ENCODE measurements at regions not wholly inside any gene's neighbourhood (a gene's known extent, or its start where the extent isn't known, plus 50 kb on each side); places are given as distances from the start of the nearest gene placed in this dataset.
"Not testable (repeated sequence)": the region's sequence is repeated elsewhere in the genome, so short reads cannot be mapped to it uniquely, and the experiment has no call there.

DNA sequence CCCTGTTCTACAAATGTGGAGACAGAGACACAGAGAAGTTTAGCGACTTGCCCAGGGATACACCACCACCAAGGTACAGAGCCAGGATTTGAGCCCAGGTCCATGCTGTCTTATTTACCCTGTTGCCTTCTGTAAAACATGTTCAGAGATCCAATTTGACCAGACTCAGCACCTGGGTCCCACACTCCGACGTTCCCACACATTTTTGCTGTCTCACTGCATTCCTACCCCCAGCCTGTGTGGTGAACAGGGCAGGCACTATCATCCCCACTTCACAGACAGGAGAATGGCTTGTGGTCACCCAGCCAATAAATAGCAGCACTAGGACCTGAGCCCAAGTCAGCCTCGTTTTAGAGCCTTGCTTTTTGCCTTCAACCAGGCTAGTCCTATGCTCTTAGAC is 102.8 kb downstream of the PJA1 start:
- Histone ChIP-seq H2BK120ac (ENCODE audit: insufficient read depth, low read length, poor library complexity) (no peak overlapping the region), H2AFZ (ENCODE audit: insufficient read depth, low read length, poor library complexity) (no peak overlapping the region), H2AK5ac (ENCODE audit: low read length) (no peak overlapping the region), H3K4me3 (ENCODE audit: low read depth, low read length) (no peak overlapping the region), H3K9me3 (ENCODE audit: insufficient read depth, low read depth, low read length) (no peaks in the 10 kb centered on the region), H4K91ac (ENCODE audit: low read depth, low read length) (no peak overlapping the region), H3K27me3 (ENCODE audit: insufficient read depth, low read length) (no peaks in the 10 kb centered on the region), H3K36me3 (ENCODE audit: control insufficient read depth in 1 of 2, insufficient read depth in 2 of 2, low read length in 2 of 2) (no peaks in the 10 kb centered on the region), H2BK5ac (ENCODE audit: low read depth, low read length, poor library complexity) (no peak overlapping the region), H3K4ac (ENCODE audit: low read depth, low read length) (no peak overlapping the region), H4K8ac (ENCODE audit: low read depth, low read length) (no peak overlapping the region), H3K79me1 (ENCODE audit: low read length) (no peaks in the 10 kb centered on the region), H4K12ac (ENCODE audit: low read depth, low read length) (no peak overlapping the region), H3K4me2 (ENCODE audit: low read length) (no peak overlapping the region), H3K4me1 (ENCODE audit: control insufficient read depth in 1 of 2, insufficient read depth in 2 of 2, low read length in 2 of 2) (peaks cover 3 to 8% of the 10 kb centered on the region in 2 experiments), H3K14ac (ENCODE audit: low read length) (no peak overlapping the region), H3K79me2 (ENCODE audit: control insufficient read depth, insufficient read depth, low read length, poor library complexity) (no peaks in the 10 kb centered on the region), H3K9ac (ENCODE audit: low read length) (no peak overlapping the region), H3K27ac (ENCODE audit: low read depth, low read length) (no peak overlapping the region), H3K18ac (ENCODE audit: low read length) (no peak overlapping the region), H3K23ac (ENCODE audit: low read length) (no peak overlapping the region), H2BK12ac (ENCODE audit: low read length) (no peak overlapping the region)
- DNase-seq: no peak
- WGBS (ENCODE audit: extremely low coverage, insufficient coverage, insufficient read length): no CpG with 5 or more reads among the region's 4 CpGs

DNA sequence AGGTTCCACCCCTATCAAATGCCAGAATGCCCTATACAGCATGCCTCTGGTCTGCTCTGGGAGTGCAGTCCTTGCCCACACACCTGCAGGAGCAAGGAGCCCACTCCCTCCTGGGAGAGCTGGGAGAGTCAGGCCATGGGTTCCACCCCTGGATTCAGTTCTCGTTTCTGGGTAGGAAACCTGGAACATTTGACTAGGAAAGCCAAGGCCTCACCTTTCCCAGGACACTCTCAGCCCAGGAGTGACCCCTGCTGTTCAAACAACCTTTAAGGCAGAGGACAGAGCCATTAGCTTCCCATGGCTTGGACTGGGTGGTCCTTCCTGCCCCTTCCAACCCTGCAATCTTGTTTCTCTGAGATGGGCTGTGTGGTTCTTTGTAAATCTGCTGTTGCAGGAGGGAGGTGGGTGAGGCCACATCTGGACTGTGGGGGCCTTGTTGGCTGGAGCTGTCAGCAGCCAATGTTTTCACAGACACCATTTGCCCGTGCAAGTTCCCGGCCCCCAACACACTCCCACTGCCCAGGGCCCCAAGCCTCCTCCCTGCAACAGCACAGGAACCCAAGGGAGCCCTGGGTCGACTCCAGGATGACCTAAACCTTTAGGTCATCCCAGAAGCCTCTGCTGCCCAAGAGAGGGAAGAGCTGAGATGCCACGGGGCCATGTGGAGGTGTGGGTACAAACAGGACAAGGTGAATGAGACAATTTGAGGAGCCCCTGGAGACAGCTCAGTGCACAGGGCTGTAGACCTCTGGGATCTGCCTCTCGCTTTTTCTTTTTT is 104.4 kb downstream of the PJA1 start:
- no CpG with 5 or more reads among the region's 6 CpGs for WGBS (ENCODE audit: extremely low coverage, insufficient coverage, insufficient read length)
- Histone ChIP-seq H3K79me2 (ENCODE audit: control insufficient read depth, insufficient read depth, low read length, poor library complexity) (no peaks in the 10 kb centered on the region), H3K14ac (ENCODE audit: low read length) (no peak overlapping the region), H3K4me1 (ENCODE audit: control insufficient read depth in 1 of 2, insufficient read depth in 2 of 2, low read length in 2 of 2) (peaks cover 0 to 3% of the 10 kb centered on the region in 2 experiments), H3K9ac (ENCODE audit: low read length) (no peak overlapping the region), H2BK5ac (ENCODE audit: low read depth, low read length, poor library complexity) (no peak overlapping the region), H2BK120ac (ENCODE audit: insufficient read depth, low read length, poor library complexity) (no peak overlapping the region), H4K91ac (ENCODE audit: low read depth, low read length) (no peak overlapping the region), H3K9me3 (ENCODE audit: insufficient read depth, low read depth, low read length) (no peaks in the 10 kb centered on the region), H3K4me2 (ENCODE audit: low read length) (no peak overlapping the region), H3K27ac (ENCODE audit: low read depth, low read length) (no peak overlapping the region), H3K79me1 (ENCODE audit: low read length) (no peaks in the 10 kb centered on the region), H4K12ac (ENCODE audit: low read depth, low read length) (no peak overlapping the region), H3K18ac (ENCODE audit: low read length) (no peak overlapping the region), H3K4me3 (ENCODE audit: low read depth, low read length) (no peak overlapping the region), H3K36me3 (ENCODE audit: control insufficient read depth in 1 of 2, insufficient read depth in 2 of 2, low read length in 2 of 2) (no peaks in the 10 kb centered on the region), H4K8ac (ENCODE audit: low read depth, low read length) (no peak overlapping the region), H3K23ac (ENCODE audit: low read length) (no peak overlapping the region), H2AFZ (ENCODE audit: insufficient read depth, low read length, poor library complexity) (no peak overlapping the region), H2BK12ac (ENCODE audit: low read length) (no peak overlapping the region), H3K4ac (ENCODE audit: low read depth, low read length) (no peak overlapping the region), H3K27me3 (ENCODE audit: insufficient read depth, low read length) (no peaks in the 10 kb centered on the region), H2AK5ac (ENCODE audit: low read length) (no peak overlapping the region)
- peak in 1 of 2 donors; percentile 48 for DNase-seq

DNA sequence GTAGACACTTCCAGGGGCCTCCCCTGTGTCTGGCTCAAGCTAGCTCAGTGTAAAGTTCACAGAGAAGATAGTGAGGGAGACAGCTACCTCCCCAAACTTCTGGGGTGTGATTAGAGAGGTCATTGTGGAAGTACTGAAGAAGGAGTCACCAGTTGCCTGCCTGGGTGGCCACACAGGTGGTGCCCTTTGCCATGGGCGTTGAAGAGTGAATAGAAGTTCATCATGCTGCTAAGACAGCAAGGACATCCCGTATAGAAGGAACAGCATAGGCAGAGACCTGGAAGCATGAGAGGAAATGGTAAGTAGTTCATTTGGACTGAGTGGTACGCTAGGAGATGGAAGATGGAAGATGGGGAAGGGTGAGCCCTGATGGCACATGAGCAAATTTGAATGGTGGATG is 110.1 kb downstream of the PJA1 start:
- Histone ChIP-seq H3K79me1 (ENCODE audit: low read length) (no peaks in the 10 kb centered on the region), H3K4ac (ENCODE audit: low read depth, low read length) (no peak overlapping the region), H3K27me3 (ENCODE audit: insufficient read depth, low read length) (no peaks in the 10 kb centered on the region), H2AFZ (ENCODE audit: insufficient read depth, low read length, poor library complexity) (no peak overlapping the region), H3K79me2 (ENCODE audit: control insufficient read depth, insufficient read depth, low read length, poor library complexity) (no peaks in the 10 kb centered on the region), H3K18ac (ENCODE audit: low read length) (no peak overlapping the region), H3K9ac (ENCODE audit: low read length) (no peak overlapping the region), H3K9me3 (ENCODE audit: insufficient read depth, low read depth, low read length) (no peaks in the 10 kb centered on the region), H3K4me1 (ENCODE audit: control insufficient read depth in 1 of 2, insufficient read depth in 2 of 2, low read length in 2 of 2) (no peaks in the 10 kb centered on the region), H3K27ac (ENCODE audit: low read depth, low read length) (no peak overlapping the region), H2BK12ac (ENCODE audit: low read length) (no peak overlapping the region), H3K4me3 (ENCODE audit: low read depth, low read length) (no peak overlapping the region), H4K8ac (ENCODE audit: low read depth, low read length) (no peak overlapping the region), H3K23ac (ENCODE audit: low read length) (no peak overlapping the region), H3K4me2 (ENCODE audit: low read length) (no peak overlapping the region), H2BK120ac (ENCODE audit: insufficient read depth, low read length, poor library complexity) (no peak overlapping the region), H4K12ac (ENCODE audit: low read depth, low read length) (no peak overlapping the region), H2BK5ac (ENCODE audit: low read depth, low read length, poor library complexity) (no peak overlapping the region), H3K14ac (ENCODE audit: low read length) (no peak overlapping the region), H3K36me3 (ENCODE audit: control insufficient read depth in 1 of 2, insufficient read depth in 2 of 2, low read length in 2 of 2) (no peaks in the 10 kb centered on the region), H4K91ac (ENCODE audit: low read depth, low read length) (no peak overlapping the region), H2AK5ac (ENCODE audit: low read length) (no peak overlapping the region)
- WGBS (ENCODE audit: extremely low coverage, insufficient coverage, insufficient read length): no CpG with 5 or more reads among the region's 3 CpGs
- no peak for DNase-seq

DNA sequence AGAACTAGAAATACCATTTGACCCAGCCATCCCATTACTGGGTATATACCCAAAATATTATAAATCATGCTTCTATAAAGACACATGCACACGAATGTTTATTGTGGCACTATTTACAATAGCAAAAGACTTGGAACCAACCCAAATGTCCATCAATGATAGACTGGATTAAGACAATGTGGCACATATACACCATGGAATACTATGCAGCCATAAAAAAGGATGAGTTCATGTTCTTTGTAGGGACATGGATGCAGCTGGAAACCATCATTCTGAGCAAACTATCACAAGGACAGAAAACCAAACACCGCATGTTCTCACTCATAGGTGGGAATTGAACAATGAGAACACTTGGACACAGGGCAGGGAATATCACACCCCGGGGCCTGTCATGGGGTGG is 110.8 kb downstream of the PJA1 start:
- not testable (repeated sequence) for H3K18ac ChIP-seq (ENCODE audit: low read length); H3K27me3 ChIP-seq (ENCODE audit: insufficient read depth, low read length); H3K4me1 ChIP-seq (ENCODE audit: control insufficient read depth in 1 of 2, insufficient read depth in 2 of 2, low read length in 2 of 2); H3K9ac ChIP-seq (ENCODE audit: low read length); H3K79me2 ChIP-seq (ENCODE audit: control insufficient read depth, insufficient read depth, low read length, poor library complexity); H3K9me3 ChIP-seq (ENCODE audit: insufficient read depth, low read depth, low read length); H2BK120ac ChIP-seq (ENCODE audit: insufficient read depth, low read length, poor library complexity); H3K4ac ChIP-seq (ENCODE audit: low read depth, low read length); H3K27ac ChIP-seq (ENCODE audit: low read depth, low read length); H3K14ac ChIP-seq (ENCODE audit: low read length); DNase-seq; H4K12ac ChIP-seq (ENCODE audit: low read depth, low read length); H3K4me2 ChIP-seq (ENCODE audit: low read length); H3K36me3 ChIP-seq (ENCODE audit: control insufficient read depth in 1 of 2, insufficient read depth in 2 of 2, low read length in 2 of 2); H2AFZ ChIP-seq (ENCODE audit: insufficient read depth, low read length, poor library complexity); H2BK12ac ChIP-seq (ENCODE audit: low read length); H3K23ac ChIP-seq (ENCODE audit: low read length); H3K4me3 ChIP-seq (ENCODE audit: low read depth, low read length); H2AK5ac ChIP-seq (ENCODE audit: low read length); H3K79me1 ChIP-seq (ENCODE audit: low read length); H4K91ac ChIP-seq (ENCODE audit: low read depth, low read length); H4K8ac ChIP-seq (ENCODE audit: low read depth, low read length); H2BK5ac ChIP-seq (ENCODE audit: low read depth, low read length, poor library complexity)
- no CpG with 5 or more reads among the region's 3 CpGs for WGBS (ENCODE audit: extremely low coverage, insufficient coverage, insufficient read length)
